Mesothelial cell of epicardium (in vitro differentiated cells): ENCODE measurements at regions not wholly inside any gene's neighbourhood (a gene's known extent, or its start where the extent isn't known, plus 50 kb on each side); places are given as distances from the start of the nearest gene placed in this dataset.
"Not testable (repeated sequence)": the region's sequence is repeated elsewhere in the genome, so short reads cannot be mapped to it uniquely, and the experiment has no call there.

Experiments used
- DNase-seq, 2 experiments: peaks; one replicate each; pipeline ENCODE4 v3.0.0; 2021; ENCODE audit warnings: low spot score in 2 of 2; ENCODE audit not compliant: unreplicated experiment in 2 of 2
- H3K27ac Mint-ChIP-seq: 2 replicates; pipeline ENCODE4 v1.8.0; 2021; ENCODE audit warnings: mixed read lengths
- H3K27me3 Mint-ChIP-seq: 2 replicates; pipeline ENCODE4 v1.8.0; 2021; ENCODE audit warnings: low read depth, mixed read lengths
- H3K36me3 Mint-ChIP-seq: 2 replicates; pipeline ENCODE4 v1.8.0; 2021; ENCODE audit warnings: mixed read lengths
- H3K4me1 Mint-ChIP-seq: 2 replicates; pipeline ENCODE4 v1.8.0; 2021; ENCODE audit warnings: mixed read lengths
- H3K4me3 Mint-ChIP-seq: 2 replicates; pipeline ENCODE4 v1.8.0; 2021; ENCODE audit warnings: mild to moderate bottlenecking, moderate library complexity, mixed read lengths
- H3K9me3 Mint-ChIP-seq: 2 replicates; pipeline ENCODE4 v1.8.0; 2021; ENCODE audit warnings: mixed read lengths
- CTCF ChIP-seq: fragments of 200-600 bp; sonication (generic); IDR thresholded peaks from one replicate; pipeline ENCODE4 v1.5.0; 2021; ENCODE audit warnings: antibody characterized with exemption; ENCODE audit not compliant: unreplicated experiment

DNA sequence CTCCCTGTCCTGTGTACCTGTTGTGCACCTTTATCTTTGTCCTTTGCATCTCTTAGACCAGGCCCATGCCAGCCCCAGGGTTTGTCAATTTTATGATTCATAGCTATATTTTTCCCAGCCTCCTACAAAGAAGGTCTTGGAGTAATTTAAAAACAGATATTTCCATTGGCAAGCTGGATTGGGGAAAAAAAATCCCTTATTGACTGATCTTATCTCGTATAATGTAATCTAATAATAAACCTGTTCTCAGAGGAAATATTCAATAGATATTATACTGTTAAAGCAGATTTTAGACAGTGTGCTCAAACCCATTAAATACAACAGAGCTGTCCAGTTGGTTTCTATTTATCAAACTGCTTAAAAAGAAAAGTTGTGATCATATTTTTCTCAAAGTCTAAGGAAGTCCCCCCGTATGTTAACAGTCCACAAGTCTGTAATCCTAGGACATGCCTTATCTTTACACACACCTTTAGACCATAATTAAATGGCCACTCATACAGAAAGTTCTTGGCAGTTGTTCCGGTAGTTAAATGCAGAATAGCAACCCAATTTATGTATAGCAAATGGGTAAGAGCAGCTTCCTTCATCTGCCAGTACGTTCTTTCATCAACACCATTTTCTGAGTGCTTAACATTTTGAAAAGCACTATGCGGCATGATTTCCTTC is 700.9 kb upstream of the NR2F2 start:
- Mint-ChIP-seq H3K27me3 (no peaks in the 10 kb centered on the region), H3K9me3 (peaks cover 11% of the 10 kb centered on the region), H3K27ac (no peak overlapping the region), H3K4me3 (no peak overlapping the region), H3K4me1 (peaks cover 18% of the 10 kb centered on the region), H3K36me3 (no peaks in the 10 kb centered on the region)
- DNase-seq = no peak
- TF ChIP-seq CTCF = no peak

GRCh38 chr15:95630683-95631082 is 699.8 kb upstream of the NR2F2 start:
- Mint-ChIP-seq H3K36me3 (no peaks in the 10 kb centered on the region), H3K4me3 (no peak overlapping the region), H3K27me3 (no peaks in the 10 kb centered on the region), H3K4me1 (peaks cover 13% of the 10 kb centered on the region), H3K9me3 (peaks cover 11% of the 10 kb centered on the region), H3K27ac (no peak overlapping the region)
- no peak for DNase-seq
- TF ChIP-seq CTCF = no peak

DNA sequence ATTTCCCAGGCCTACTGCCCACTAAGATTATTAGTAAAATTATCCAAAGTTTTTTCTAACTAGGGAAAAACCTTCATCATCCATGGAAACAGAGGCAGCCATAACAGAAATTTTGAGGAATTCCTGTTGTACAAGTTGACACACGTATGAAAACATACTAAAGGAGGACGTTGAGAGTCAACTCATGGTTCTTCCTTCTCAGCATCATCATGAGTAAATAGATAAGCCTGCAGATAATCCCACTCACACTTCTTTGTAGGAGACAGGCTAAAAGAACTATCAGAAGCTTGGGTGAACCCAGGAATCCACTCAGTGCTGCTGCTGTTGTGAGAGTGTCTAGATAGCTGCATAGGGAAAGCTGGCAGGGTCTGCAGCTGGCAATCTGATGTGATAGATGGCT is 694.8 kb upstream of the NR2F2 start:
- Mint-ChIP-seq H3K27me3 (no peaks in the 10 kb centered on the region), H3K4me1 (peaks cover 5% of the 10 kb centered on the region), H3K27ac (no peak overlapping the region), H3K9me3 (peaks cover 9% of the 10 kb centered on the region), H3K4me3 (no peak overlapping the region), H3K36me3 (no peaks in the 10 kb centered on the region)
- no peak for DNase-seq
- no peak for TF ChIP-seq CTCF

DNA sequence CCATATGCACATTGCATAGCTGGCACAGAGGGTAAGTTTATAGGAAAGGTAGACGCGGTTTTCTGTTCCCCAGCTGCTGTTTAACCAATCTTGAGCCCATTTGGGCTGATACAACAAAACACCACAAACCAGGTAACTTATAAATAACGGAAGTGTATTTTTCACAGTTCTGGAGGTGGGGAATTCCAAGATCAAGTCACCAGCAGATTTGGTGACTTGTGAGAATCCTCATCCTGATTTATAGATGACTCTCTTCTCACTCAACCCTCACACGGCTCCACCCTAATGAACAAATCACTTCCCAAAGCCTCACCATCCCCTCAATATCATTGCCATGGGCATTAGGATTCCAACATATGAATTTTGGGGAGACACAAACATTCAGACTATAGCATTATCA is 694.4 kb upstream of the NR2F2 start:
- H3K9me3 Mint-ChIP-seq = peaks cover 5% of the 10 kb centered on the region
- H3K27me3 Mint-ChIP-seq = no peaks in the 10 kb centered on the region
- no peaks in the 10 kb centered on the region for H3K36me3 Mint-ChIP-seq
- no peak overlapping the region for H3K4me3 Mint-ChIP-seq
- H3K27ac Mint-ChIP-seq = no peak overlapping the region
- TF ChIP-seq CTCF = no peak
- peaks cover 5% of the 10 kb centered on the region for H3K4me1 Mint-ChIP-seq
- no peak for DNase-seq

- not testable (repeated sequence) for H3K36me3 Mint-ChIP-seq, H3K27ac Mint-ChIP-seq, H3K9me3 Mint-ChIP-seq, H3K27me3 Mint-ChIP-seq, H3K4me3 Mint-ChIP-seq, H3K4me1 Mint-ChIP-seq, DNase-seq
Measured at GRCh38 chr15:95637234-95637633, 693.3 kb upstream of the NR2F2 start.

GRCh38 chr15:95639208-95639607 is 691.3 kb upstream of the NR2F2 start:
- Mint-ChIP-seq H3K4me1 (no peaks in the 10 kb centered on the region), H3K9me3 (no peaks in the 10 kb centered on the region)
- TF ChIP-seq CTCF = no peak

More at GRCh38 chr15:95639208-95639607, 691.3 kb upstream of the NR2F2 start:
- H3K27me3 Mint-ChIP-seq = no peaks in the 10 kb centered on the region
- H3K27ac Mint-ChIP-seq = no peak overlapping the region
- no peak for DNase-seq
- no peaks in the 10 kb centered on the region for H3K36me3 Mint-ChIP-seq
- H3K4me3 Mint-ChIP-seq = no peak overlapping the region
